Choroid plexus epithelial cell (primary cell): ENCODE measurements at regions not wholly inside any gene's neighbourhood (a gene's known extent, or its start where the extent isn't known, plus 50 kb on each side); places are given as distances from the start of the nearest gene placed in this dataset.

ENCODE experiments used
- DNase-seq: peaks from one replicate; pipeline ENCODE4 v3.0.0-alpha.2; 2010; ENCODE audit warnings: low read depth
- H3K4me3 ChIP-seq: 2 replicates; pipeline ENCODE4 v1.5.1; 2011; ENCODE audit warnings: low read depth, mild to moderate bottlenecking, control low read depth, low read length, moderate library complexity
- TF ChIP-seq, protein P1 (sequence below): conservative IDR thresholded peaks from 2 replicates; pipeline ENCODE4 v1.5.1; 2011; ENCODE audit warnings: low read depth, mild to moderate bottlenecking, control low read depth, inconsistent platforms, low read length, moderate library complexity

- DNase-seq: no peak
- H3K4me3 ChIP-seq: no peak overlapping the region
- TF ChIP-seq, protein P1, sequence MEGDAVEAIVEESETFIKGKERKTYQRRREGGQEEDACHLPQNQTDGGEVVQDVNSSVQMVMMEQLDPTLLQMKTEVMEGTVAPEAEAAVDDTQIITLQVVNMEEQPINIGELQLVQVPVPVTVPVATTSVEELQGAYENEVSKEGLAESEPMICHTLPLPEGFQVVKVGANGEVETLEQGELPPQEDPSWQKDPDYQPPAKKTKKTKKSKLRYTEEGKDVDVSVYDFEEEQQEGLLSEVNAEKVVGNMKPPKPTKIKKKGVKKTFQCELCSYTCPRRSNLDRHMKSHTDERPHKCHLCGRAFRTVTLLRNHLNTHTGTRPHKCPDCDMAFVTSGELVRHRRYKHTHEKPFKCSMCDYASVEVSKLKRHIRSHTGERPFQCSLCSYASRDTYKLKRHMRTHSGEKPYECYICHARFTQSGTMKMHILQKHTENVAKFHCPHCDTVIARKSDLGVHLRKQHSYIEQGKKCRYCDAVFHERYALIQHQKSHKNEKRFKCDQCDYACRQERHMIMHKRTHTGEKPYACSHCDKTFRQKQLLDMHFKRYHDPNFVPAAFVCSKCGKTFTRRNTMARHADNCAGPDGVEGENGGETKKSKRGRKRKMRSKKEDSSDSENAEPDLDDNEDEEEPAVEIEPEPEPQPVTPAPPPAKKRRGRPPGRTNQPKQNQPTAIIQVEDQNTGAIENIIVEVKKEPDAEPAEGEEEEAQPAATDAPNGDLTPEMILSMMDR: no peak
Observed at GRCh38 chr14:27686137-27686536, 1080.5 kb upstream of the FOXG1 start.

DNA sequence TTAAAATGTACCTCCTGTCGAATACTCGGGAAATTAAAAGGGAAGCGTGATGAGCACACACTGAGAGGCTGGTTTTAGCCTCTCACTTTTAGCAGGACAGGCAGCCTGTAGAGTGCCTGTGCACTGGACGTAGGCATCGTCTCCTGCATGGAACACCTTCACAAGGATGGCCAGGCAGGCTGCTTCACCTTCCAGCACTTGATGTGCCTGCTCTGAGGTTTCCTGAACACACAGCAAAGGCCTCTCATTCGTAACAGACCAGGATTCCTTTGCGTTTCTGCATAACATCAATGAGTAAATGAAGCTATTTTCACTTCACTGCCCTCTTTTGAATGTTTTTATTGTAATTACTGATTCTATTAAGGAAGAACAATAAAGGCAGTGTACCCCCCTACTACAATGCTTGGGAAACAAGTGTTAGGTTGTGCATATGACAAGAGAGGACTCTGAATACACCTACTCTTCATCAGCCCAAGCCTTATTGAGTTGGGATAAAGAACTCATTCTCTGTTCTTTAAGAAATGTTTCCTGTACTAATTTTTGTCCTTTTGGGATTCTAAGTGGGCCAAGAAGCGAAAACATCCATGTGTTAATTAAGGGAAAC, 1077.6 kb upstream of the FOXG1 start:
- no peak for DNase-seq
- no peak overlapping the region for H3K4me3 ChIP-seq
- TF ChIP-seq, protein P1: no peak

- DNase-seq: no peak
- H3K4me3 ChIP-seq: no peak overlapping the region
- TF ChIP-seq, protein P1: no peak
Observed at GRCh38 chr14:27712364-27712763, 1054.2 kb upstream of the FOXG1 start.

DNA sequence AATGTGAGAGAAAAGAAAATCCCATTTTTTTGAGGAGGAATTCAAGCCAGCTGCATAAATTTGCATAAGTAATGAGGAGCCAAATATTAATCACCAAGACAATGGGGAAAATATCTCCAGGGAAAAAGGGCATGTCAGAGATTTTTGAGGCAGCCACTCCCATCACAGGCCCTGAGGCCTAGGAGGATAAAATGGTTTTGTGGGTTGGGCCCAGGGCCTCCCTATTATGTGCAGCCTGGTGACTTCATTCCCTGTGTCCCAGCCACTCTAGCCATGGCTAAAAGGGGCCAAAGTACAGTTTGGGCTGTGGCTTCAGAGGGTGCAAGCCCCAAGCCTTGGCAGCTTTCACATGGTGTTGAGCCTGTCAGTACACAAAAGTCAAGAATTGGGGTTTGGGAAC, 1051.0 kb upstream of the FOXG1 start:
- DNase-seq: no peak
- TF ChIP-seq, protein P1: no peak
- no peak overlapping the region for H3K4me3 ChIP-seq

DNA sequence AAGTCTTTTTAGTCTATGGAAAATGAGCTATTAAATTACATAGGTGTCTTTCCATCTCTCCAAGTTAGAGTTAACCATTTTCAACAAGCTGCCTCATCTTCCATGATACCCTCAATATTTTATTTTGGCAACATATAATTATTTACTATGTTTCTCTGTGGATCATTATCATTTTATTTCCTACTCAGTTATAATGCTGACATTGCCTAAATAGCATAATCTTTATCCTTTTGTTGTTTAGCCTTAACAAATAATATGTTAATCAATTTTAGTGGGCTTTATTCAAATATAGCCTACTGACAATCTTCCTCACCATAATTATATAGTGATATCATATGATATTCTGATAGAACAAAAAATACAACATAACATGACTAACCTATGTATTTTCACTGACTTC, 1044.8 kb upstream of the FOXG1 start:
- TF ChIP-seq, protein P1: no peak
- no peak overlapping the region for H3K4me3 ChIP-seq
- no peak for DNase-seq

DNA sequence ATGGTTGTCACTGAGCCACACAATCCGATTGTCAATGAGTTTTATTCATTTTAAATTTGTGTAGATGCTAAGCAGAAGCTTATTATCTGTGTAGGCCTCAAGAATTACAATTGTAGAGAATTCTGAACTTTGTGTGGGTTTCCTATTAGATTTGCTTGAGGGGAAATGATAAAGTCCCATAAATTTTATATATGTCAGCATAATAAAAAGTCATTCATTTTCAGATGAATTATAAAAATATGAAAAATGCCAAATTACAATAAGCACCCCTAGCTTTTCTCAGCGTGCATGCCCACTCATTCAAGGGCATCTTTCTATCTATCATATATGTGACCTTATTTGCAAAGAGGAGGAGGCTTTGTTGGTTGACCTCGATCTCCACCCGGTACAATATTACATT, 1041.1 kb upstream of the FOXG1 start:
- H3K4me3 ChIP-seq: no peak overlapping the region
- DNase-seq: no peak
- TF ChIP-seq, protein P1: no peak

DNA sequence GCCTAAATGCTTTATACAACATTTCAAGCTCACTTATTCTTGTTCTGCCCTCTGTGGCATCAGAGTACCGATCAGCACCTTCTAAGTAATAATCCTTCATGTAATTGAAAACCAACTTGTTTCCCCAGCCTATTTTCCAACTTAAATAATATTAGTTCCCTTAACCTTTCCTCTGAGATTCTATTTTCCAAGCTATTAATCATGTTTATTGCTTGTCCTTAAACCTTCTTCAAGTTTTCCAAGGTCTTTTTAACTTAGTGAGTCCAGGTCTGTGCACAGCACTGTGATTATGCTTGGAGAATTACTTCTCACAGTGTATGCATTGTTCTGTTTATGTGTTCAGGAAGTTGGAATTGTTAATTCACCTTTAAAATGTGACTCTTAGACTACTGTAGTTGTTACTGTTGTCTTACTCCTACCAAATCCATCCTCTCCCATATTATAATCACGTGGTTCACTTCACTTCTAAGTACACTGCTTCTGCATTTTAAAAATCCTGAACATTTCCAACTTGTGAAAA, 1039.3 kb upstream of the FOXG1 start:
- TF ChIP-seq, protein P1: no peak
- DNase-seq: no peak
- H3K4me3 ChIP-seq: no peak overlapping the region
